H7 (cell line): ENCODE measurements at regions not wholly inside any gene's neighbourhood (a gene's known extent, or its start where the extent isn't known, plus 50 kb on each side); places are given as distances from the start of the nearest gene placed in this dataset.

ENCODE experiments used
- DNase-seq: peaks from one replicate; pipeline ENCODE4 v3.0.0; 2012
- H3K27me3 ChIP-seq: 2 replicates; pipeline ENCODE4 v1.6.0; 2011; ENCODE audit warnings: mild to moderate bottlenecking, low read length; ENCODE audit not compliant: control insufficient read depth, insufficient read depth
- H3K36me3 ChIP-seq: replicated peaks from 2 replicates; pipeline ENCODE4 v1.5.1; 2011; ENCODE audit warnings: low read length; ENCODE audit not compliant: control insufficient read depth, insufficient read depth
- H3K4me3 ChIP-seq: 2 replicates; pipeline ENCODE4 v1.5.1; 2011; ENCODE audit warnings: low read depth, mild to moderate bottlenecking, control low read depth, low read length, moderate library complexity; ENCODE audit not compliant: insufficient read depth

DNA sequence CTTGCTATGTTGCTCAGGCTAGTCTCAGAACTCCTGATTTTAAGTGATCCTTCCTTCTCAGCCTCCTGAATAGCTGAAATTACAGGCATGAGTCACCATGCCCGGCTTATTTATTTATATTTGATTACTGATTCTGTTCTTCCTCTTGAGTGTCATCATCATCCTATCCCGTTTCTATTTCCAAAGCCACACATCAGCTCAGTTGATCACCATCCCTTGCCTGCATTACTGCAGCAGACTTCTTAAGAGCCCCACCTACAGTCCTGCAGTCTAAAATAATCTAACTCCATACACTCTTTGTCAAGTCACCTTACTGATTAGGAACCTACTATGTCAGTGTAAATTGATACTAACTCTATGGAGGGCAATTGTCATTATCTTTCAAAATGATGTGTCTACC, 138.9 kb upstream of the RAI14 start:
- Histone ChIP-seq H3K36me3 (no peaks in the 10 kb centered on the region), H3K4me3 (no peak overlapping the region), H3K27me3 (no peaks in the 10 kb centered on the region)
- no peak for DNase-seq

DNA sequence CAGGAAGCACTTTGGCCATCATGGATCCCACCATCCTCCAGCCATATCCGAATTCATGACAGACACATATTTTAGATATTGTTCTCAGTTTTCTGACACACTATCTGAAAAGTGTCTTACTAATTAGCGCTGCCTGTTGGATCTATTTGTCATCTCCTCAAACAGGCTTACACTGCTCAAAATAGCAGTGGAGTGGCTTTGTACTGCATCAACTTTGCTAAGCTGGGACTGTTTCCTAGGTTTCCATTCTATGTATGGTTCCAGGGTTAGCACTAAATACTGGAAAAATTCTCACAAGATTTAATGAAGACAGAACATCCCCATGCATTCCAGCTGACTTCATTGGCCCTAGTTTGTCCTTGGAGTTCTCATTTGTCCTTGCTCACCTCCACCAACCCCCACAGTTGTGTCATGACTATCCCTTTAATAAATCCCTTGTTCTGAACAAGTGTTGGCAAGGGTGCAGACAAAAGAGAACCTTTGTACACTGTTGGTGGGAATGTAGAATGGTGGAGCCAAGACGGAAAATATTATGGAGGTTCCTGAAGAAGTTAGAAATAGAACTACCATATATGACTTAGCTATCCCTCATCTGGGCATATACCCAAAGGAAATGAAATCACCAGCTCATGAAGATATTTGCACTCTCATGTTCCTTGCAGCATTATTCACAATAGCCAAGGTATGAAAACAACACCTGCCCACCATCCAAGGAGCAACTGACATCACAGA, 136.5 kb upstream of the RAI14 start:
- H3K27me3 ChIP-seq: no peaks in the 10 kb centered on the region
- no peak overlapping the region for H3K4me3 ChIP-seq
- DNase-seq: no peak
- no peaks in the 10 kb centered on the region for H3K36me3 ChIP-seq

- DNase-seq: no peak
- no peak overlapping the region for H3K4me3 ChIP-seq
- H3K36me3 ChIP-seq: no peaks in the 10 kb centered on the region
- H3K27me3 ChIP-seq: no peaks in the 10 kb centered on the region
Measured at GRCh38 chr5:34521628-34522290, 134.4 kb upstream of the RAI14 start.

GRCh38 chr5:34522599-34523386, 133.3 kb upstream of the RAI14 start:
- H3K27me3 ChIP-seq: no peaks in the 10 kb centered on the region
- DNase-seq: peak; percentile 81
- no peak overlapping the region for H3K4me3 ChIP-seq
- no peaks in the 10 kb centered on the region for H3K36me3 ChIP-seq

DNA sequence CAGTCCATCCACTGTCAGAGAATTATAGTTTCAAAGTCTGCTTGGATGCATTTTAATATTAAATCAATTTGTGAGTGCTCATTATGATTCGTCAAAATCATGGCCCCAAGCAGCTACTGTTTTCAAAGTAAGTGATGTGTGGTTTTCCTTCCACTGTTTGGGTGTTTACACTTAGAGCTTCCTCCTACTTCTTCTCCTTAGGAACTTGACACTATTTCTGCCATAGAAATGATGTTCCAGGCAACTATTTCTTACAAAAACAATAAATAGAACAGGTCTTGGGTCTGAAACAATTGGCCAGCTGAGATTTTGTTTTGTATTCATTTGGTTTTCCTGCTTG, 132.8 kb upstream of the RAI14 start:
- Histone ChIP-seq H3K27me3 (no peaks in the 10 kb centered on the region), H3K4me3 (no peak overlapping the region), H3K36me3 (no peaks in the 10 kb centered on the region)
- DNase-seq: no peak

DNA sequence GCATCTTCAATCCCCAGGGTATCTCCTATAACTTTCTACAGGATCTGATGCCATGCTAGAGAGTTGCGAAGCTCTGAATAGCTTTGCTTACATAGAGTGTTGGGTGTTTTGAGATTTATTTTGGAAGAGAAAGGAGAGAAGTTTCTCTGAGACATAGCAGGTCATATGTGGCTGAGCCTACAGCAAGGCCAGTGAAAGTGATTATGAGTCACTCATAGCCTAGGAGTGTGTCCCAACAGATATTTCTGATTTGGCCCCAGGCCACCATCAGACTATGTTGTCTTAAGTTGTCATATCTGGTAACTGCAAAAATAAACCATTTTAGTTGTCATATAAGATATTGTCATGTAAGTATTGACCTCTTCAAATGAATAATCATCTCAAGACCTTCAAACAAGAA, 132.0 kb upstream of the RAI14 start:
- Histone ChIP-seq H3K4me3 (no peak overlapping the region), H3K27me3 (no peaks in the 10 kb centered on the region), H3K36me3 (no peaks in the 10 kb centered on the region)
- DNase-seq: no peak

DNA sequence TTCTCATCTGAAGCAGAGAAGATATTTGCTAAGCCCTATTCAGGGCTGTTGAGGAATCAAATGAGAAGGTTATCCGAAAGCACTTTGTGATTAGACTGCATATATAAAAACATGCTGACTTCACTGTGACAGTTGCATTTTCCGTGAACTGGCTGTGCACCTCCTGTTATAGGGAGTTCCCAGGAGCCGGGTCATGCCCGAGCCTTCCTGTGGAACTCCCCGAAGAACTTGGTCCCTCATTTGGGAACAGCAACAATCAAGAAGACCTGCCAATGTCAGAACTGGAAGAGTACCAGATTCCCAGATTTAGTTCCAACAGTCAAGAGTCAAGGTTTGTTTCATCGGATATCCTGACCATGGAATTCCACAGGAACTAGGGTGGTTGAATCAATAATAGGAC, 130.4 kb upstream of the RAI14 start:
- Histone ChIP-seq H3K4me3 (no peak overlapping the region), H3K27me3 (no peaks in the 10 kb centered on the region), H3K36me3 (no peaks in the 10 kb centered on the region)
- no peak for DNase-seq

DNA sequence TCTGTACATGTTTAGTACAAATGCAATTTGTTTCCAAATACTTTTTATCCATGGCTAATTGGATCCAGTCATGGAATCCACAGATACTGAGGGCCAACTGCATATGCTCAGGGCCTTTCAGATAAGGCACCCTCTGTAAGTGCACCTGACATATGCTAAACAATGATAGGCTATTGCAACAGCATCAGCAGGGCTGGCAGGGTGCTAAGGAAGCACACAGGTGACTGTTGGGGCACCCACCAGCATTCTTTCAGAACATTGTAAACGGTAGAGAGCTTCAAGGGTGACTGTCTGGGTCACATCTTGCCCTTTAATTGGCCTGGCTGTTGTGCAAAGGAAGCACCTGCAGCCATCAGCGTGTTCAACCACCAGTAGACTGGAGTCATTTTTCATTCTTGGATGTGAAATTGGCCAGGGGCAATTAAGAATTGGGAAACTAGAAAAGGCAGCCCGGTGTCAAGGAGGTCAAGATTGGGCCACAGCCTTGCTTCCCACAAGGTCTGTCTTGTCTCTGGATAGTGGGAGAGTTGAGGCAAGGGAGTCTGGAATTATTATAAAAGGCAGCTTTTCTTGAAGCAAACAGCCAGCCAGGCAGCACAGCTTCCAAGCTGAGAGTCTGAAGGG, 129.3 kb upstream of the RAI14 start:
- Histone ChIP-seq H3K36me3 (no peaks in the 10 kb centered on the region), H3K4me3 (no peak overlapping the region), H3K27me3 (no peaks in the 10 kb centered on the region)
- no peak for DNase-seq

DNA sequence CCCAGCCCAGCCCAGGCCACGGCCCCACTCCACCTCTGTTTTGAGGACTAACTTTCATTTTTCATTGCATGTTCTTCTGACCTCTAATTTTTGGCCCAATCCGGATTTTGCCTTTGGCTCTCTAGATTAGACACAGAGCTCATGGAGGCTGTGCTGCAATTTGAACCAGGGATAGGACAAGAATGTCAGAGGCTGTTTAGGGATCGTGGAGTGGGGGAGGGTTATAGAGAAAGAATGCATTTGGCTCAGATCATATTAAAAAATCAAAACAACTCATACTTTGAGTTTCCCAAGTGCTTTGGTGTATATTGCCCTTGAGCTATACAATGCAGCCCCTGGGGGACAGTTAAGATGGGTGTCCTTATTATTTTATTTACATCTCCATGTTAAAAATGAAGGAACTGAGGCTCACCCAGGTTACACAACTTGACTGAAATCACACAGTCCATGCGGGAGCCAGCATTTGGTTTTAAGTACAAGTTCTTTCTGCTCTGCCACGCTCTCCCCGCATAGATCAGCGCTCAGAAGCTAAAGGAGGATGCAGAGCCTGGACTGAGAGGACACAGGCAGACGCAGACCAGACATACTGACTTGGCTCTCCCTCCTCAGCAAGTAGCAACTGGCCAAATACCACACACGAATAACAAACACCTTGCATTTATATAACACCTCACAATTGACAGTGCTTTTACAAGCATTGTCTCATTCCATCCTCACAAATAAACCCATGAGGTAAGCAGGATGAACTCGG, 126.4 kb upstream of the RAI14 start:
- H3K27me3 ChIP-seq: no peaks in the 10 kb centered on the region
- DNase-seq: no peak
- H3K4me3 ChIP-seq: no peak overlapping the region
- H3K36me3 ChIP-seq: no peaks in the 10 kb centered on the region

DNA sequence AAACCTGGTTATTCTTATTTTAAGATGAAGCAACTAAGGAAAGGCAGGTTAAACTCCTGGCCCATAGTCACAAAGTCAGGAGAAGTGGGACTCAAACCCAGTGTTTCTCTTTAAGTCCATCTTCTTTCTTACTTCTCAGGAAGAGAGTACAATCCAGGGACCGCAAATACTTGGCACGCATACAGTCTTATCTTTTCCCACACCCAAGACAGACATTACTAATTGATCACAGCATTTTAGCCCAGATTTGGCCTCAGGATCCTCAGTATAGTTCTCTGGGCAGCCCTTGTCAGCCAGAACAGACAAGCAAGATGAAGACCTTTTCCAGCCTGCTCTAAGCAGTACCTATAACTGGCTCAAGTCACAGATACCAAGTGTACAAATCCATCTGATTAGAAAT, 125.5 kb upstream of the RAI14 start:
- Histone ChIP-seq H3K27me3 (no peaks in the 10 kb centered on the region), H3K4me3 (no peak overlapping the region), H3K36me3 (no peaks in the 10 kb centered on the region)
- DNase-seq: no peak

DNA sequence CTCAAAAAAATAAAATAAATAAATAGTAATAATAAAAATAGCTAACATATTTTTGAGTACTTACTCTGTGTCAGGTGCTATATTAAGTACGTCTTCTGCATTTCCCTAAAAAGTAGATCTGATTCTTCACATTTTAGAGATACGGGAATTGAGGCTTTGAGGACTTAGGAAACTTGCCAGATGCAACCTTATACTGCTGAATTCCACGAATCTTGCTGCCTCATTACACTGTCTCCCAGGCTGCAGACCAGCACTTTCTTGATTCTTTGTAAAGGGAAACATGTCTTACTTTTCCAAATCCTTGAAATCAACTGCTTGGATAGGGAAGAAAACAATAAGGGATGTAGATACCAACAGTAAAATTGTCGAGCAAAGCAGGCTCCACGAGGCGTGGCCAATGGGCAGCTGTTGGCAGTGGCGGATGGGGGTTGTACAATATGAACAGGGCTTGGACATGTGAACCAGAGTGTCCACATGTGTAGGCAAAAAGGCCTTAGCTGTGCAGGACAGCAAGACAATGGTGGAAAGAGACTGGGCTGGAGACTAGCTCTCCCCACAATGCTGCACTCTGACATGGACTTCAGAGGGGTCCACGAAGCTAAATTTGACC, 124.3 kb upstream of the RAI14 start:
- H3K36me3 ChIP-seq: no peaks in the 10 kb centered on the region
- no peak overlapping the region for H3K4me3 ChIP-seq
- DNase-seq: no peak
- H3K27me3 ChIP-seq: no peaks in the 10 kb centered on the region

- no peak for DNase-seq
- H3K36me3 ChIP-seq: no peaks in the 10 kb centered on the region
- H3K4me3 ChIP-seq: no peak overlapping the region
- H3K27me3 ChIP-seq: no peaks in the 10 kb centered on the region
Measured at GRCh38 chr5:34533582-34534522, 122.3 kb upstream of the RAI14 start.

GRCh38 chr5:34534523-34535103, 121.5 kb upstream of the RAI14 start:
- Histone ChIP-seq H3K4me3 (no peak overlapping the region), H3K36me3 (no peaks in the 10 kb centered on the region), H3K27me3 (no peaks in the 10 kb centered on the region)
- DNase-seq: no peak
